ENCODE measurements at regions not wholly inside any gene's neighbourhood (a gene's known extent, or its start where the extent isn't known, plus 50 kb on each side); places are given as distances from the start of the nearest gene placed in this dataset.

DNA sequence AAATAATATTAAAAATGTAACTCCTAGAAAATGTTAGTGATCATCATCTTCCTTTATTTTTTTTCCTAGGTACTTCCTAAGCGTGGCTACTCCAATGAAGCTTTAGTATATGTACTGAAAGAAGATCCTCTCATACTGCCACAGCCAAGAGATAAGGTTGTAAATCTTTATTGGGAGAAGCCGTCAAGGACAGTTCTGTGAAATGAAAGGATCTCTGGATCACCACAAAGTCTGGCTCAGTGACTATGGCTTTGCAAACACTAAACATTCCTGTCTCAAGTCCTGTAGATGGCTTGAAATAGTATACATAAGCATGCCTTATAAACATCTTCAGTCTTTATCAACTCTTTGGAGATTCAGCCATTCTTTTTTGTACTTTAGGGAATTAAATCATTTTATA lies 61.2 kb upstream of the DPH5 start:
- Histone ChIP-seq H3K9ac (ENCODE audit: insufficient read length) (no peak overlapping the region), H3K36me3 (ENCODE audit: insufficient read depth, low read length) (no peaks in the 10 kb centered on the region), H3K4me3 (no peak overlapping the region), H3K9me3 (ENCODE audit: low read depth, low read length) (no peaks in the 10 kb centered on the region), H3K27ac (no peak overlapping the region)
- no peak for DNase-seq (ENCODE audit: low read depth, low spot score)
- TF ChIP-seq POLR2AphosphoS5 (IDR thresholded peaks at IDR 0.05; ENCODE audit: borderline replicate concordance, low read depth, low read length) (no peak), FOXP2 (optimal IDR thresholded peaks at IDR 0.05; ENCODE audit: control extremely low read depth, extremely low read length, insufficient read depth) (no peak), EZH2 (IDR thresholded peaks at IDR 0.05) (no peak)

DNA sequence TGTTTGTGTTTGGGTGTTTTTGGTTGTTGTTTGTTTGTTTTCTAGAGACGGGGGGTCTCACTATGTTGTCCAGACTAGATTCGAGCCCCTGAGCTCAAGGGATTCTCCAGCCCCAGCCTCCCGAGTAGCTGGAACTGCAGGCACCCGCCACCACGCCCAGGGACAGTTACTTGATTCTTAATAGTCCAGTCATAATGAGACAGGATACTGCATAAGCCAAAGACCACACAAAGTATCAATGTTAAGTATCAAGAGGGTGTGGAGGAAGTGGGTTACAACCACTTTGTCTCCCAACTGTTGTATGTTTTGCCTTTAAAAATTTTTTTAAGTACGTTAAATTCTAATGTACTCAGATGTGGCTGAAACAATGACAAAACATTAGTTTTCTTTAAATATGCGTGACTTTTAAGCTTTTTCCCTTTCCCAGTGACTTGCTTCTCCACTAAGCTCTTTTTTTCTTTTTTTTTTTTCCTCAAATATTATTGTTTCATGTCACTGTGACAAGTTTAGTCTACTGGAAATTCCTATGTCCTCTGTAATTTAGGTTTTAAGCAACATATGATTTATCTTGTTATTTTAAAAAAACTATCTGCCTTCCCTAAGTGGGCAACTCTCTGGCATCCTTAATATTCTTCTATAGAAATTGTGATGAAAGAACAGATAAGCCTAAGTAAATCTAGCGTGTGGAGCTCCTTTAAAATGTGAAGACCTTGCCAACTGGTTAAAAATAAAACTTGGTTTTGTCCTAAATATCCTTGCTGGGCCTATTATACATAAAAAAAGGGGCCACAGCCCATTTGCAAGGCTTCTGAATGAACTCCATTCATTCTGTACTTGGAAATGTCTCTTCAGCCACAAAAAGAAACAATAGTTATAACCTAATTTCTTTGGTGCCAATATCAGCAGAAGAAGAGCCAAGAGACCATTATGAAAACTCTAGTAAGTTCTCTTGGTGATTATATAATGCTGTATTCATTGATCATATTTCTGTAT lies 56.2 kb upstream of the DPH5 start:
- no peak for DNase-seq (ENCODE audit: low read depth, low spot score)
- Histone ChIP-seq H3K9ac (ENCODE audit: insufficient read length) (no peak overlapping the region), H3K27ac (no peak overlapping the region), H3K36me3 (ENCODE audit: insufficient read depth, low read length) (peaks cover 14% of the 10 kb centered on the region), H3K4me3 (no peak overlapping the region), H3K9me3 (ENCODE audit: low read depth, low read length) (no peaks in the 10 kb centered on the region)
- TF ChIP-seq POLR2AphosphoS5 (IDR thresholded peaks at IDR 0.05; ENCODE audit: borderline replicate concordance, low read depth, low read length) = no peak
- TF ChIP-seq FOXP2 (optimal IDR thresholded peaks at IDR 0.05; ENCODE audit: control extremely low read depth, extremely low read length, insufficient read depth) = no peak
- no peak for TF ChIP-seq EZH2 (IDR thresholded peaks at IDR 0.05)

DNA sequence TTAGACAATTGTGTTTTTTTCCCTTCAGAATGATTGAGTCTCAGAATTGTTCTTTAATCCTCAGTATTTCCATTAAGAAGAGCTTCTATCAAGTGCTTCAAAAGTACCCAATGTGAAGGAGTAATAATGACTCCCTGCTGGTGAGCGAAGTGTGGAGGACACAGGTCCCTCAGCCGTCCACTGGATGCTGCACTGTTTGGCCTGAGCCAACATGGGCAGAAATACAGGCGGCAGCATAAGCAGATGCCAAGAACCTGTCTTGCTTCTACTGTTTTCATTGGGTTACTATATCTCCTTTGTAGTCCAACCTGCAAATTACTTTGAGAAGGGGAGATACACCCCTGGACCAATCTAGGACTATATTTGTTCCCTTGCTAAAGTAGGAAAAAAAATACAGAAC lies 55.3 kb upstream of the DPH5 start:
- no peak for TF ChIP-seq POLR2AphosphoS5 (IDR thresholded peaks at IDR 0.05; ENCODE audit: borderline replicate concordance, low read depth, low read length)
- no peak for TF ChIP-seq FOXP2 (optimal IDR thresholded peaks at IDR 0.05; ENCODE audit: control extremely low read depth, extremely low read length, insufficient read depth)
- no peak for TF ChIP-seq EZH2 (IDR thresholded peaks at IDR 0.05)
- H3K27ac ChIP-seq = no peak overlapping the region
- no peak overlapping the region for H3K9ac ChIP-seq (ENCODE audit: insufficient read length)
- no peak for DNase-seq (ENCODE audit: low read depth, low spot score)
- H3K36me3 ChIP-seq (ENCODE audit: insufficient read depth, low read length) = peaks cover 14% of the 10 kb centered on the region
- no peaks in the 10 kb centered on the region for H3K9me3 ChIP-seq (ENCODE audit: low read depth, low read length)
- H3K4me3 ChIP-seq = no peak overlapping the region

DNA sequence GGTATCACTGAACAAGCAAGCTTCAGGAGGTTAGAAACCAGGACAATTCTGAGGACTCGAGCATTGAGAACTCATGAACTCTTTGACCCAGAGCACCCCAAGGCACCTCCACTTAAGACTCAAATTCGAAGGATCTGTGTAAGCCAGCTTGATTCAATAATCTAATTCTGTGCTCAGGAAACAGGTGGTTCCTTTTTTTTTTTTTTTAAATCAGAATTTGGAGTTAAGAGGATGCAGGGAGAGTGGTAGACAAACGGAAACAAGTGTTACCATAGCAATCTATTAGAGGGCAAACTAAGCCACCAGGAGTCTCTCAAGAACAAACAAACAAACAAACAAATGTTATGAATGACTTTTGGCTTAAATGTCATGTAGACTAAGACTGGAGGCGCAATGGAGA lies 53.8 kb upstream of the DPH5 start:
- Histone ChIP-seq H3K9me3 (ENCODE audit: low read depth, low read length) (no peaks in the 10 kb centered on the region), H3K36me3 (ENCODE audit: insufficient read depth, low read length) (peaks cover 19% of the 10 kb centered on the region), H3K9ac (ENCODE audit: insufficient read length) (no peak overlapping the region), H3K27ac (no peak overlapping the region), H3K4me3 (no peak overlapping the region)
- TF ChIP-seq POLR2AphosphoS5 (IDR thresholded peaks at IDR 0.05; ENCODE audit: borderline replicate concordance, low read depth, low read length) (no peak), EZH2 (IDR thresholded peaks at IDR 0.05) (no peak), FOXP2 (optimal IDR thresholded peaks at IDR 0.05; ENCODE audit: control extremely low read depth, extremely low read length, insufficient read depth) (no peak)
- no peak for DNase-seq (ENCODE audit: low read depth, low spot score)

DNA sequence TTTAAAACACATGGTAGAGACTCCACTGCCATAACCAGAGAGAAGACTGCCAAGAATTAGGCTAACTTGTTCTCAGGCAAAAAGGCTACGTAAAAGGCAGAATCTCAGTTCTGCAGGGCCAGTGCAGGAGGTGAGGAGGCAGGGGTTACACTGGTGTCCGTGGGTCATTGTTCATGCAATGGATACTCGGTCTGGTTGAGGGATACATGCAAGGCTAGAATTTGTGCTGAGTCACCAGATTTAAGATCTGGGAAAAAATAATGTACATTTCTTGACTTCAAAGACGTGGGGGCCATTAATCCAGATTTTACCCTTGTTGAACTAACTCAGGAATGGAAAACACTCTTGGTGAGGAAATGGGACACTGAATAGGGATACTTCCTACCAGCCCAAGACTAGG lies 52.3 kb upstream of the DPH5 start:
- Histone ChIP-seq H3K36me3 (ENCODE audit: insufficient read depth, low read length) (peaks cover 19% of the 10 kb centered on the region), H3K27ac (no peak overlapping the region), H3K9ac (ENCODE audit: insufficient read length) (no peak overlapping the region), H3K9me3 (ENCODE audit: low read depth, low read length) (no peaks in the 10 kb centered on the region), H3K4me3 (no peak overlapping the region)
- no peak for DNase-seq (ENCODE audit: low read depth, low spot score)
- TF ChIP-seq POLR2AphosphoS5 (IDR thresholded peaks at IDR 0.05; ENCODE audit: borderline replicate concordance, low read depth, low read length) (no peak), EZH2 (IDR thresholded peaks at IDR 0.05) (no peak), FOXP2 (optimal IDR thresholded peaks at IDR 0.05; ENCODE audit: control extremely low read depth, extremely low read length, insufficient read depth) (no peak)

DNA sequence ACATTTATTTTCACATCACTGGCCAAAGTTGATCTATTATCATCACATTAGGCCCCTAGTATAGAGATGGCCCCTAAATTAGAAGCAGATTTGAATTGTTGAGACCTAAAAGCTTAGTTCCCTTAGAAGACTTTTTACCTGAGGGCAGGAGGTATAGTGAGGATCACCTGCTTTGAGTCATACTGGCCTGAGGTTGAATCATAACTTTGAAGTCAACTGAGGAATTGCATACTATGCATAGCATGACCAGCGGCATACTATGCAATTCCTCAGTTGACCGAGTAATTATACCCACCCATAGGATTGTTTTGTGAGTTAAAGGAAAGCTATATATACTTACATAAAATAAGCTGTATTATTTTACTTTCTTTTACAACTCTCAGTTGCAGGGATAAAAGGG lies 50.3 kb upstream of the DPH5 start:
- no peak overlapping the region for H3K27ac ChIP-seq
- H3K9ac ChIP-seq (ENCODE audit: insufficient read length) = no peak overlapping the region
- no peak overlapping the region for H3K4me3 ChIP-seq
- DNase-seq (ENCODE audit: low read depth, low spot score) = no peak
- TF ChIP-seq POLR2AphosphoS5 (IDR thresholded peaks at IDR 0.05; ENCODE audit: borderline replicate concordance, low read depth, low read length) (no peak), EZH2 (IDR thresholded peaks at IDR 0.05) (no peak), FOXP2 (optimal IDR thresholded peaks at IDR 0.05; ENCODE audit: control extremely low read depth, extremely low read length, insufficient read depth) (no peak)
- no peaks in the 10 kb centered on the region for H3K9me3 ChIP-seq (ENCODE audit: low read depth, low read length)
- H3K36me3 ChIP-seq (ENCODE audit: insufficient read depth, low read length) = peaks cover 19% of the 10 kb centered on the region

All from SK-N-MC (cell line).